Endothelial cell of umbilical vein (primary cell): ENCODE measurements at regions not wholly inside any gene's neighbourhood (a gene's known extent, or its start where the extent isn't known, plus 50 kb on each side); places are given as distances from the start of the nearest gene placed in this dataset.

ENCODE experiments used
- BruUV-seq: library from RNA; stranded (reverse); fragments of 400-500 nt; replicated peaks from 2 replicates; lab custom pipeline; 2021; lab: Mats Ljungman, UMichigan
- CTCF ChIA-PET: fragments of 300-600, 350-600 bp; sonication (Branson Sonifier 250); formaldehyde crosslinking; loops from one replicate; lab custom pipeline; 2021; ENCODE audit warnings: antibody characterized with exemption, inconsistent platforms; lab: Charles Lee
- POLR2A ChIA-PET: fragments of 300-600, 350-600 bp; sonication (Branson Sonifier 250); formaldehyde crosslinking; loops from one replicate; lab custom pipeline; 2021; ENCODE audit warnings: antibody characterized with exemption, inconsistent platforms; lab: Charles Lee
- DNase-seq: peaks from one replicate; pipeline ENCODE4 v3.0.0-alpha.2; 2011; ENCODE audit warnings: low read depth, low spot score
- FAIRE-seq: peaks from 2 replicates; lab custom pipeline; 2011; peaks lifted over from hg19 to GRCh38; lab: Jason Lieb, UNC
- H2AFZ ChIP-seq: 2 replicates; pipeline ENCODE4 v1.6.0; 2012; ENCODE audit warnings: low read depth, low read length, control low read depth, inconsistent platforms
- H3K27ac ChIP-seq: 2 replicates; pipeline ENCODE4 v1.5.1; 2011; ENCODE audit warnings: low read depth, mild to moderate bottlenecking, control low read depth, low read length, moderate library complexity; ENCODE audit not compliant: insufficient read depth
- H3K27me3 ChIP-seq, 2 experiments: 2 replicates each; pipeline versions ENCODE4 v1.6.0 to v1.6.1; 2011; ENCODE audit warnings: low read length in 2 of 2, mixed read lengths in 1 of 2; ENCODE audit not compliant: control insufficient read depth in 2 of 2, insufficient read depth in 2 of 2
- H3K36me3 ChIP-seq, 2 experiments: 2 replicates in 1 of 2; 3 replicates in 1 of 2; pipeline ENCODE4 v1.5.1; 2011; ENCODE audit warnings: low read length in 2 of 2, mild to moderate bottlenecking in 1 of 2, moderate library complexity in 1 of 2; ENCODE audit not compliant: control insufficient read depth in 2 of 2, insufficient read depth in 2 of 2; ENCODE audit errors: extremely low read depth in 1 of 2
- H3K4me1 ChIP-seq: 3 replicates; pipeline ENCODE4 v1.5.1; 2011; ENCODE audit warnings: mild to moderate bottlenecking, low read length; ENCODE audit not compliant: control insufficient read depth, insufficient read depth; ENCODE audit errors: extremely low read depth
- H3K4me2 ChIP-seq: 2 replicates; pipeline ENCODE4 v1.6.1; 2011; ENCODE audit warnings: low read length, control low read depth, mixed read lengths; ENCODE audit not compliant: insufficient read depth
- H3K4me3 ChIP-seq, 3 experiments: fragments of 200-600 bp in 1 of 3; sonication (generic), shearing (Covaris generic) in 1 of 3; replicated peaks in 1 of 3; 2 replicates each; pipeline ENCODE4 v1.5.1; 2011 to 2016; ENCODE audit warnings: control low read depth in 3 of 3, low read length in 3 of 3, mild to moderate bottlenecking in 2 of 3, inconsistent platforms in 1 of 3, low read depth in 1 of 3, moderate library complexity in 1 of 3; ENCODE audit not compliant: insufficient read depth in 1 of 3
- H3K79me2 ChIP-seq: 2 replicates; pipeline ENCODE4 v1.6.0; 2012; ENCODE audit warnings: low read length, inconsistent platforms; ENCODE audit not compliant: control insufficient read depth, insufficient read depth
- H3K9ac ChIP-seq: replicated peaks from 2 replicates; pipeline ENCODE3; 2011; ENCODE audit warnings: low read length, control low read depth; ENCODE audit not compliant: insufficient read depth; ENCODE audit errors: extremely low read depth
- H3K9me1 ChIP-seq: replicated peaks from 3 replicates; pipeline ENCODE4 v1.6.0; 2011; ENCODE audit warnings: mild to moderate bottlenecking, low read length; ENCODE audit not compliant: control insufficient read depth, insufficient read depth; ENCODE audit errors: extremely low read depth
- H3K9me3 ChIP-seq: replicated peaks from 2 replicates; pipeline ENCODE4 v1.5.1; 2012; ENCODE audit warnings: low read length, inconsistent platforms; ENCODE audit not compliant: control insufficient read depth, insufficient read depth
- H4K20me1 ChIP-seq: replicated peaks from 2 replicates; pipeline ENCODE3; 2011; ENCODE audit warnings: mild to moderate bottlenecking, low read length; ENCODE audit not compliant: control insufficient read depth, insufficient read depth; ENCODE audit errors: extremely low read depth
- EZH2 ChIP-seq: IDR thresholded peaks from 2 replicates; pipeline ENCODE4 v1.6.1; 2012; ENCODE audit warnings: borderline replicate concordance, low read depth, mild to moderate bottlenecking, moderate library complexity, low read length, inconsistent platforms; ENCODE audit not compliant: severe bottlenecking
- FOS ChIP-seq: IDR thresholded peaks from 2 replicates; pipeline ENCODE4 v1.6.1; 2011; ENCODE audit warnings: mild to moderate bottlenecking, low read length, moderate library complexity, borderline replicate concordance; ENCODE audit not compliant: insufficient read depth
- GATA2 ChIP-seq: IDR thresholded peaks from 2 replicates; pipeline ENCODE4 v1.7.0; 2011; ENCODE audit warnings: low read depth, mild to moderate bottlenecking, moderate library complexity, mixed read lengths, low read length; ENCODE audit not compliant: insufficient read length, insufficient read depth
- JUN ChIP-seq: IDR thresholded peaks from 2 replicates; pipeline ENCODE4 v1.6.1; 2011; ENCODE audit warnings: borderline replicate concordance, low read depth; ENCODE audit not compliant: insufficient read length, insufficient read depth
- MAX ChIP-seq: IDR thresholded peaks from 2 replicates; pipeline ENCODE4 v1.6.1; 2011; ENCODE audit not compliant: insufficient read depth, insufficient read length
- MYC ChIP-seq: IDR thresholded peaks from one replicate; pipeline ENCODE4 v1.6.1; 2011; ENCODE audit warnings: mild to moderate bottlenecking, low read depth, low read length
- POLR2A ChIP-seq: IDR thresholded peaks from 2 replicates; pipeline ENCODE4 v1.6.1; 2012; ENCODE audit warnings: low read depth, mild to moderate bottlenecking, control low read depth, low read length
- POLR2AphosphoS5 ChIP-seq: IDR thresholded peaks from 2 replicates; pipeline ENCODE4 v1.6.1; 2012; ENCODE audit warnings: low read depth, mild to moderate bottlenecking, control low read depth, low read length, moderate library complexity; ENCODE audit not compliant: insufficient read depth
- dilution Hi-C: fragments of 300-500 bp; cut with MboI; formaldehyde crosslinking; loops from one replicate; pipeline ENCODE4 v1.15.0; 2019; ENCODE audit warnings: low sequenced_read_pairs; ENCODE audit not compliant: extremely low pct_ligation_motif_present
- intact Hi-C: fragments of 100-400 bp; cut with micrococcal nuclease; formaldehyde crosslinking; loops from one replicate; pipeline ENCODE4 v1.10.0; 2022
- TF ChIP-seq, protein P1 (sequence below), 2 donors: IDR thresholded peaks; 1 replicate in 1 of 2; 2 replicates in 1 of 2; pipeline ENCODE4 v1.5.1; 2011; ENCODE audit warnings: low read length in 2 of 2, mild to moderate bottlenecking in 2 of 2, moderate library complexity in 2 of 2, control low read depth in 1 of 2, inconsistent platforms in 1 of 2, low read depth in 1 of 2; ENCODE audit not compliant: insufficient read depth in 1 of 2; ENCODE audit errors: extremely low read depth in 1 of 2

GRCh38 chr3:116971531-116971930 lies 262.0 kb downstream of the TUSC7 start:
- no peaks in the 10 kb centered on the region for H4K20me1 ChIP-seq
- POLR2A ChIA-PET, result no interaction called here
- H3K9me1 ChIP-seq, result no peaks in the 10 kb centered on the region
- H3K36me3 ChIP-seq, result no peaks in the 10 kb centered on the region
- H3K4me1 ChIP-seq, result no peaks in the 10 kb centered on the region
- H3K9ac ChIP-seq, result no peak overlapping the region
- dilution Hi-C loops, result no loop called here
- intact Hi-C loops, result no loop called here
- no peak overlapping the region for H2AFZ ChIP-seq
- DNase-seq, result no peak
- FAIRE-seq, result no peak
- H3K9me3 ChIP-seq, result no peaks in the 10 kb centered on the region
- no peak overlapping the region for H3K27ac ChIP-seq
- no peaks in the 10 kb centered on the region for H3K79me2 ChIP-seq
- H3K4me2 ChIP-seq, result no peak overlapping the region
- no peaks in the 10 kb centered on the region for H3K27me3 ChIP-seq
- no peak for TF ChIP-seq FOS
- TF ChIP-seq, protein P1, sequence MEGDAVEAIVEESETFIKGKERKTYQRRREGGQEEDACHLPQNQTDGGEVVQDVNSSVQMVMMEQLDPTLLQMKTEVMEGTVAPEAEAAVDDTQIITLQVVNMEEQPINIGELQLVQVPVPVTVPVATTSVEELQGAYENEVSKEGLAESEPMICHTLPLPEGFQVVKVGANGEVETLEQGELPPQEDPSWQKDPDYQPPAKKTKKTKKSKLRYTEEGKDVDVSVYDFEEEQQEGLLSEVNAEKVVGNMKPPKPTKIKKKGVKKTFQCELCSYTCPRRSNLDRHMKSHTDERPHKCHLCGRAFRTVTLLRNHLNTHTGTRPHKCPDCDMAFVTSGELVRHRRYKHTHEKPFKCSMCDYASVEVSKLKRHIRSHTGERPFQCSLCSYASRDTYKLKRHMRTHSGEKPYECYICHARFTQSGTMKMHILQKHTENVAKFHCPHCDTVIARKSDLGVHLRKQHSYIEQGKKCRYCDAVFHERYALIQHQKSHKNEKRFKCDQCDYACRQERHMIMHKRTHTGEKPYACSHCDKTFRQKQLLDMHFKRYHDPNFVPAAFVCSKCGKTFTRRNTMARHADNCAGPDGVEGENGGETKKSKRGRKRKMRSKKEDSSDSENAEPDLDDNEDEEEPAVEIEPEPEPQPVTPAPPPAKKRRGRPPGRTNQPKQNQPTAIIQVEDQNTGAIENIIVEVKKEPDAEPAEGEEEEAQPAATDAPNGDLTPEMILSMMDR (IDR thresholded peaks at IDR 0.05; ENCODE audit: extremely low read depth in 1 of 2, insufficient read depth in 1 of 2, low read depth in 1 of 2, low read length in 2 of 2), result no peak
- no peak for TF ChIP-seq POLR2AphosphoS5
- no peak for TF ChIP-seq EZH2
- no peak for TF ChIP-seq GATA2
- no peak for TF ChIP-seq POLR2A
- no peak for TF ChIP-seq MYC
- no peak for TF ChIP-seq JUN
- TF ChIP-seq MAX, result no peak
- no peak overlapping the region for H3K4me3 ChIP-seq
- CTCF ChIA-PET, result no interaction called here
- BruUV-seq, result no TSS peak
